GM19438 (cell line): ENCODE measurements at regions not wholly inside any gene's neighbourhood (a gene's known extent, or its start where the extent isn't known, plus 50 kb on each side); places are given as distances from the start of the nearest gene placed in this dataset.
"Not testable (repeated sequence)": the region's sequence is repeated elsewhere in the genome, so short reads cannot be mapped to it uniquely, and the experiment has no call there.

Source experiments
- ATAC-seq: cut with Tn5 transposase; IDR thresholded peaks from one replicate; pipeline ENCODE4 v1.9.1; 2021; ENCODE audit warnings: low read depth; ENCODE audit not compliant: unreplicated experiment

DNA sequence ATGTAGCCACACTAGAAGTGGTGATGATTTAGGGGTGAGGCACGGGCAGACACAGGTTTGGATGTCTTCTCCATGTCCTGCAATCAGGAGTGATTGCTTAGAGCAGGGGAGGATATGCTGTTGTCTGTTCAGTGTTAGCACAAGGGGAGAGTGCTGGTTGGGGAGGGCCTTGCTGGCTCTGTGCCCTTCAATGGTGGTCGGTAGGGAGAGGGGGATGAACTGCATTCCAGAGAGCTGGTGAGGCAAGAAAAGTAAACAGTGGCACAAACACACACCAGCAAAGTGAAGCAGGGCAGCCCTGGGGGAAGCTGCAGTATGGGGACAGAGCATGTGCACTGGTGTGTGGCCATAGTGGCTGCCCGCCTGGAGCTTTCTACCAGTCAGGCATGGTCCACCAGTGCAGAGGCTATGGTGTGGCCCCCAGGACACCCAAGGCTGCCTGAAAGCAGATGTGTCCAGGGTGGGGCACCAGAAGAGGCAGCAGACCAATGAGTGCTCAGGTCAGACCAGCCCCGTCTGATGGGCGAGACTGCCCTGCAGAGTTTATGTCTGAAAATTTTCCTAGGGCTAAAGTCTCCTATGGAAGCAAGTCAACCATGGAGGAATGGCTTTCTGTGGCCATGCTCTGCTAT is 1676.9 kb downstream of the PCDH9 start:
- no peak for ATAC-seq

DNA sequence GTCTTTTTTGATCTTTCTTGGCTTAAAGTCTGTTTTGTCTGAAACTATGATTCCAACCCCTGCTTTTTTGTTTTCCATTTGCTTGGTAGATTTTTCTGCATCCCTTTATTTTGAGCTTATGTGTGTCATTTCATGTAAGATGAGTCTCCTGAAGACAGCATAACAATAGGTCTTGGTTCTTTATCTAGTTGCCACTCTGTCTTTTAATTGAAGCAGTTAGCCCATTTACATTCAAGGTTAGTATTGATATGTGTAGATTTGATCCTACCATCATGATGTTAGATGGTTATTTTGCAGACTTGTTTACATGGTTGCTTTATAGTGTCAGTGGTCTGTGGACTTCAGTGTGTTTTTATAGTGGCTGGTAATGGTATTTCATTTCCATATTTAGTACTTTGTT is 1678.9 kb downstream of the PCDH9 start:
- no peak for ATAC-seq

DNA sequence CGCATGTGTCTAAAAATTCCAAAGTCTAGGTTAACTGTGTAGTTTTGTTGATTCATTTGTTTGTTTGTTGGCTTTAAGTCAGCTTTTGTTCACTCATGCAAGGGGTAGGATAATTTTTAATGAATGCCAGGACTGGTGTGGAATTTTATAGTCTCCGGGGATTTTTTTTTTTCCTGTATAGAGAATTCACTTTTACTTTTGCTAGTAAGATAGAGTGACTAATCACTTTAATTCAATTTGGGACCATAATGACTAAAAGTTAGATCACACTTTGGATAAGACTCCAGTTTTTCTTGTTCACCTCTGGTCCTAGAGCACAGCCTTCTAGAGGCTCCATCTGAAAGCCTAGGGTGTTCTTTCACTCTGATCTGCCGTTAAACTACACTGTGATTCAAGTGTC is 1690.0 kb downstream of the PCDH9 start:
- no peak for ATAC-seq

DNA sequence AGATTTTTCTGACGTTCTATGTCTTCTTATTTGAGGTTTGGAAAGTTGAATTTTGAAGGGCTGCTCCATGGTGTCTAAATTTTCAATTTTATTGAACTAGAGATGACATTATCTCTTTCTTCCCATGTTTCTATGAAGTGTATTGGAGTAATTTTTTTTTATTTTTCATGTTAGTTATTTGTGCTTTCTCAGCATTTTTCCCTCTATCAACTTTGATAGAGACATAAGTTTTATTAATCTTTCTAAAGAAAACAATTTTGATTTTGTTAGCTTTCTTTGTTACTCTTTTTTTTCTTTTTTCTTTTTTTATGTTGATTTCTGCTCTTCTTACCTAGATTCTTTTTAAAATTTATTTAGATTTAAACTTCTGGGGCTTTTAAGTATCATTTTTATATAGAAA is 1694.8 kb downstream of the PCDH9 start:
- ATAC-seq, result no peak

DNA sequence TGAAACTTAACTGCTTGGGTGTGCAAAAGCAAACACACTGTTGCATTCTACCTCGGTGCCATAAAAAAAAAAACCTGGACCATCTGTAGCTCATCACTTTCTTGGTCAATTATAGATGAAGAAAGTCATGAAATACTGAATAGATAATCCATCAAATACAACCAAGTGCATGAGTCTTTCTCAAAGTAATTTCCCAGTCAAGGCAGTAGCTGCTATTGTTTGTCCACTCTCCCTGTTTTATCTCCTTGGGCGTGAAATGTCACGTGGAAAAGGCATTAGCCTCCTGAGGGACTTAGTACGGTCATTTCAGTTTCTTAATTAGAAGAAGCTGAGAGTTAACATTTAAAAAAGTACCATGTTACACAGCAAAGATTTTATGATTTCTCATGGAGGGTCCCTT is 1697.9 kb downstream of the PCDH9 start:
- ATAC-seq, result no peak

DNA sequence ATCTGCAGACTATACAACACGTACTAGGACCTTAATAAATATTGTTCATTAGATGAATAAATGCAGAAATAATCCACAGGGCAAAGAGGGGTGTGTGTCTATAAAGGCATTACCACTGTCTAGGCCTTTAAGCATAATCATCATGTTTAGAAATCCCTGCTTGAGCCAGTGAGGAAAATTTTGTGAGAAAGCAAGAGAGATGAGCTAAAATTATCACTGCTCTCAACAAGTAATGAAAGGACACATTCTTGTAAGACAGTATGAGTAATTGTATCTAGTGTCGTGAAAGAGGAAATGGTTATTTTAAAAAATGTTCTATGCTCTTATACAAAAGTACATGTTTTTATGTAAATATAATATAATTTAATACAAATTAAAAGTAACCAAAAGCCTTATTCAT is 1699.4 kb downstream of the PCDH9 start:
- ATAC-seq, result no peak

DNA sequence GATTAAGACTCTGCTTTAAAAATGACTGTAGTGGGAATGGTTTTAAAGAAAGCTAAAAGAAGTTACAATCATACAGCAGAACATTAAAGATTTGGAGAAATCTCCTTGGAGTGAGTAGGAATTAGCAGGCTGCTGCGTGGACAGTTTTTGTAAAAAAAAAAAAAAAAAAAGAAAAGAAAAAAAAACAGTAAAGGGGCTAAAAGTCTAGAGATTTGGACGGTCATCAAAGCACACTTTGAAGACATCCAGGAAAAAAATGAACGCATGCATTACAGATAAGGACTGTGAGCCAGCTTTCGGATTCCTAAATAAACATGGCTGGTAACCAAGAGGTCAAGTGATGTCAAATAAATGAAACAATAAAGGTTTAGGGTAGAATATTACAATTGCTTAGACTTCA is 1700.6 kb downstream of the PCDH9 start:
- ATAC-seq, result no peak

DNA sequence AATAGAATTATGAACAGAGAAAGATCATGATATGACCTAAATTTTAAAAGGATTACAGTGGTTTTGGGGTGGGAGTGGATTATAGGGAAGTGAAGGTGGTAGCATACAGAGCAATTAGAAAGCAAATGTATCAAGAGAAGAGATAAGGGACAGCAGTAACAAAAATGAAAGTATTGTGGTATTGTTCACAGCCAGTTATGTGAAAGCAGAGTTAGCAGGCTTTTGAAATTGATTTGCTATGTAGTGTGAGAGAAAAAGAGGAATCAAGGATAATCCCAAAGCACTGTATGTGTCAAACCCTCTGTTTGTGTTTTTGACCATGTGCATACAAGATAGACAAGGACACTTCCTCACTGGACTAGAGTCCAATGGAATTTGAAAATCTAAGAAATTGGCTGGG is 1721.4 kb downstream of the PCDH9 start:
- ATAC-seq, result no peak

DNA sequence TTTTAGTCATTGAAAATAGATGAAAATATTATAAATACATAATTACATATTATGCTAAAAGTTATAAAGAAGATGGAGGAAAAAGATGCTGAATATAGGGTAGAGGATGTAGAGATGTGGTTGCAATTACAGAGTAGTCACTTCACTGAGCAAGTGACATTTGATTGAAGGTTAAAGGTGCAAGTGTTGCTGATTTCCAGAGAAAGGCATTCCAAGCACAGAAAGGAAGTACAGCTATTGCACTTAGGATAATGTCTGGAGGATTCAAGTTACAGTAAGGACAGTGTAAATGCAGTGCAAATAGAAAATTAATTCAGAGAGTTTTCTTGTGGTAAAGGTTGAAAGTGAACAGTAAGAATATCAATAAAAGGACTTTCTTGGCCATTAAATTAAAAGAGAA is 1721.8 kb downstream of the PCDH9 start:
- no peak for ATAC-seq

DNA sequence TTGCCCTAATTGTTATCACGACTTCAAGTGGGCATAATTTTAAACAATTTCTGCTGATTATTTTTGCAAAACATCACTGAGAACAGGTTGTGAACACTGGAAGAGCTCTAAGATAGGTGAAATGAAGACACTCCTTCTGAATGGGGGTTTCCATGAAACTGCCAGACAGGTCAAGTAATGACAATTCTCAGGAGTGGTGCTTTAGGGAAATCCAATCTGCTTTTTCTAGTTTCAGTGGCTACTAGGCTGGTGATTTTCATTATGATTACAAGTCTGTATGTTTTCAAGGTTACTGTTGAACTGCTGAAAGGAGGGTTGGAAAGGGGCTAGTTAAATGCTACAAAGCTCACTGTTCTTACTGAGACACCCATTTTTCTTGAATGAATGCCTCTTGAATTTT is 1724.2 kb downstream of the PCDH9 start:
- no peak for ATAC-seq

DNA sequence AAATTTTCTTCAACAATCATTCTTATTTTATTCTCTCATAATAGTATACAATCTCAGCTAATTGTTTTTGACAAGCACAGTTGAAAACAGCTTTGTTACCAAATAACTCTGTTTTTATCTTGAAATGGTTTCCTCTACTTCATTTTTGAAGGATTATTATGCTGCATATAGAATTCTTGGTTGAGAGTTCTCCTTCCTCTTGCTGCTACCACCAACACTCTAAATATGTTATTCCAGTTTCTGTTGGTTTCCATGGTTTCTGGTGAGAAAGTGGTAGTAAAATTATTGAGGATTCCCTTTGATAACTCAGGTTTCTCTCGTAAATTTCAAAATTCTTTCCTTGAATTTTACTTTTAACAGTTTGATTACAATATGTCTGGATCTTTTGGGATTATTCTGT is 1725.9 kb downstream of the PCDH9 start:
- no peak for ATAC-seq

DNA sequence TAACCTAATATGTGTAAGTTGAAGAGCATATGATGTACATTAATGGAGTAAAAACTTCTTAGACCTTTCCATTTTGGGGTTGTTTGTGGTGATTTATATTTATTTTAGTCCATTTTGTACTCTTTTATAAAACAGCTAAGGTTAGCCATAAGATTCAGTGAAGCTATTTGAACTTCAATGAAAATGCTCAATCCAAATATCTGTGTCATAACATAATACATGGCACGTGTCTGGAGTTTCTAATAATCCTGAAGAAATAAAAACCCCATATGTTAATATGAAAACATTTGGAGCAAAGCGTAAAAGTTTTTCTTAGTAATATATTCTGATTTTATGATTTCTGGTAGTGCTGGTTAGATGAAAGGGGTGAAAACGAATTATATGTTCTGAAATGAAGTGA is 1729.7 kb downstream of the PCDH9 start:
- no peak for ATAC-seq

DNA sequence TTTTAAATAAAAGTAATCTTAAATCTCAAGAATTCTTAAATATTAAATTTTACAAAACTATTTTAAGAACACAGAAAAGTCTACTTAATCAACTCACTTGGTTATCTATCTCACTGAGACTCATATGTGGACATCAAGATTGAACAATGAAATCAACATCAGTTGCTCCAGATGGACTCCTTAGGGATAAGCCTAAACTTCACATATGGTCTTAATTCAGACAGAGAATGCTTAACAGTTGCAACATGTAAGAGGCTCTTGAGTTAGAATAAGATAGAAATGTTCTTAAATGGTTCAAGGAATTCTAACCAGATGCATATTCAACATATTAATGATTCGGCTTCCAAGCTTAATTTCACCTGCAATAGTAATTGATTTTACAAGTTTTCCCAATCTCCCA is 1730.9 kb downstream of the PCDH9 start:
- ATAC-seq, result no peak

DNA sequence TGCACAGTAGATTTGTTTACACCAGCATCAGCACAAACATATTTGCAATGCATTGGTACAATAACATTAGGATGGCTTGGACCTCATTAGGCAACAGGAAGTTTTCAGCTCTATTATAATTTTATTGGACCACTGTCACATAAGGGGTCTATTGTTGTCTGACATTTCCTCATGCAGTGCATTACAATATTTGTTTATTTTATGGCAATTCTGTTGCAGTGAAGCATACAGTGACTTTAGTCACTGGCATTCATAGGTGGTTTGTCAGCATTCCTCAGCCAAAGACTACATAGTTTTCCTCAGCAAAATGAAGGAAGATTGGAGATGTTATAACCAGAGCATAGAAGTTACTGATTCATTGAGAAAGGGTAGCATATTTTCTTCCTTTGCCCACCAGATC is 1732.9 kb downstream of the PCDH9 start:
- ATAC-seq, result no peak

DNA sequence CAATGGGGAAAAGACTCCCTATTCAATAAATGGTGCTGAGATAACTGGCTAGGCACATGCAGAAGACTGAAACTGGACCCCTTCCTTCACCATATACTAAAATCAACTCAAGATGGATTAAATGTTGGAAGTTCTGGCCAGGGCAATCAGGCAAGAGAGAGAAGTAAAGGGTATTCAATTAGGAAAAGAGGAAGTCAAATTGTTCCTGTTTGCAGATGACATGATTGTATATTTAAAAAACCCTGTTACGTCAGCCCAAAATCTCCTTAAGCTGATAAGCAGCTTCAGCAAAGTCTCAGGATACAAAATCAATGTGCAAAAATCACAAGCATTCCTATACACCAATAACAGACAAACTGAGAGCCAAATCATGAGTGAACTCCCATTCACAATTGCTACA is 1739.4 kb downstream of the PCDH9 start:
- ATAC-seq, result not testable (repeated sequence)

DNA sequence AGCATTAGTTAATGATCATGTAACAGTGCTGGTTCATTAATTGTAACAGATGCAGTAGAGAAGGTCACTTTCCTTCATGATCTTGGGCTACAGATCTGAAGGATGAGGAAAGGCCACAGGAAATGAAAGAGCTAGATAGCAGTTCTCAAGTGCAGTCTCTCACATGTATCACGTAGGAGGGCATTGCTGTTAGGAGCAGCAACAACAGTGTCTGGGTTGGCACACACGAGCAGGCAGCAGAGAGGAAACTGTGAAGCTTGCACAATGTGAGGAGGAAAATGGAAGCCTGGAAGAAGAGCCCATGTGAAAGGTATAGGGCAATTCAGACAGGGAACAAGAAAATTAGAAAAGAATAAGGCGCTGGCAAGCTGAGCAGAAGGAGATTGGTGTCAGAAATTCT is 1741.5 kb downstream of the PCDH9 start:
- no peak for ATAC-seq

DNA sequence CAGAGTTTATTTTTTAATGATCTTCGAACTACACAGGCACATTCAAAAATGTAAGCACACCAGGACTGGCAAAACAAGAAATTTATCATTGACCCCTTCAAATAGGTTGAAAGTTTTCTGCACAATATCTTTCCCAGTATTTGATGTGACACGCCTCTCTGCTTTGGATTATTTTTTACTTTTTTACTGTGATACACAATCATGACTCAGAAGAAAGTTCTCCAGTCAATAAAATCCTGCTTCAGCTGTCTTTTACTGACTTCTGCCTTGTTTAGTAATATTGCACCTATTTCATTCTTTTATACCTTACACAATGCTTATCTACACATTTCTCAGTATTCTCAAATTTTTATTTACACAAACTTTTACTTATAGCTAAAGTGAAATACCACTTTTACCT is 1750.4 kb downstream of the PCDH9 start:
- no peak for ATAC-seq

DNA sequence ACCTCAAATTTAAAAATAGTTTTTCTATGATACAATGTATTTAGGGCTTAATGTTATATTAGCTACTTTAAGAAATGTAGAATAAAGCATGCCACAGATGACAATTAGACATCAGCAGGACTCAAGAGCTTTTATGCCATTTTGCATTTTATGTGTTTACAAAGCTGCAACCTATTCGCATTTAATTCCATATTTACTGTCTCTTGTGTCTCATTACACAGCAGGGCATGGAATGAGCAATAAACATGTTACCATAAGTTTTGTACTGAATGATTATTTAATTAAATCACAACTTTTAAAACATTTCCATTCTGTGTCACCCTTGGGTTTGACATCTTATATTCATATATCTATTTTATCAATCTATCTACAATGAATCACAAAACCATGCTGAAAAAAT is 1756.9 kb downstream of the PCDH9 start:
- no peak for ATAC-seq

DNA sequence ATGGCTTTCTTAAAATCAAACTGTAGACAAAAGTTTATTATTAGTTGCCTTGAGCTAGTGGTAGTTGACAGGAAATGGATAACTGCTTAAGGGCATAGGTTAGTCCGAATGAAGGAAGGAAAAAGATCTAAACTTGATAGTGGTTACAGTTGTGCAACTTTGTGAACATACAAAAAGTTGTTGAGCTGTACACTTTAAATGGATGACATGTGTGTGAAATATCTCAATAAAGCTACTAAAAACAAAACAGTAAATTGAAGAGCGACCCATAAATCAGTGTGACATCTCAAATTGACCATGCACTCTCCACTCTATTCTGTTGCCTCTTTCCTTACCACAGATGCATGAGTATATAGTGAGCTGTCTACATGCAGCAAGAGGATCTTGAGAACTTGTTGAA is 1757.8 kb downstream of the PCDH9 start:
- no peak for ATAC-seq

DNA sequence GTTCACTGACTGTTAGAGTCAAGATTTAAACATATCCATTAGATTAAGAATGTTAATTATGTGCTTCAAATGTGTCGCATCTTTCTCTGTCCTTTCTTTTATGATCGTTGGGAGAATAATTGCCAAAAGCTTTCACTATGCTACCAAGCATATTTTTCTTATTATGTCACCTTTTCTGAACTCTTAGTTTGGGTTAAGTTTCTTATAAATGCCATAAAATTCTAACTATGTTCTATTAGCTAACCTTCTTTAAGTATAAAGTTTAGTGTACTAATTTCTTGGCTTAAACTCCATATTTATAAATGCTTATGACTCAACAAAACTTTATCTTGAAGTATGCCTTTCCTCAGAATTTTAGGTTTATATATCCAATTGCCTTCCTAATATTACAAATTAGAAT is 1759.4 kb downstream of the PCDH9 start:
- no peak for ATAC-seq

DNA sequence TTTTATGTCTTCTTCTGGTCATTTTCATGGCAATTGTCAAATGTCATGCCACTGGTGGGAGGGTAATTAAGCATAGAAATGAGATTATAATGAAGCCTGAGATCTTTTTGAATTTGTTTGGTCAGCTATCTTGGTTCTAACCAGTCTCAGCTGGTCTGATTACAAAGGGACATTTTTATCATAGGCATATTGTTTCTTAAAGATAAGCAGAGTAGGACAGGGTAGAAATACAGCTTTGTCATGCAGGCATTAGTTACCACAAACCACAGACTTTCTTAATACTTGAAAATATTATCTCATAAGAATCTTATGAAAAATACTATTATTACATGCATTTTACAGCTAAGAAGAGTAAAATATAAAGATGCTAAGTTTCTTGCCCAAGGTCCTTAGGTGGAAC is 1761.5 kb downstream of the PCDH9 start:
- ATAC-seq, result no peak

DNA sequence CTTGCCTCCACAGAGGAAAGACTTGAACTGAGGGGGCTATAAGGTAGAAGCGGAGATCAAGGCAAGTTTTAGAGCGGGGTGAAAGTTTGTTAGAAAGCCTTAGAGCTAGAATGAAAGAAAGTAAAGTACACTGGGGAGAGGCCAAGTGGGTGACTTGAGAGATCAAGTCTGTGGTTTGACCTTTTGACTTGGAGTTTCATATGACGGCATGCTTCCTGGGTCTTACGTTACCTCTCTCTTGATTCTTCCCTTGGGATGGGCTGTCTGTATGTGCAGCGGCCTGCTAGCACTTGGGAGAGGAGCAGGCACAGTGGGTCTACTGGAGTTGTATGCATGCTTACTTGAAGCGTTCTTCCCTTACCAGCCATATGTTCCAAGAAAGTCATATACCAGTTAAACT is 1768.5 kb downstream of the PCDH9 start:
- ATAC-seq, result no peak

DNA sequence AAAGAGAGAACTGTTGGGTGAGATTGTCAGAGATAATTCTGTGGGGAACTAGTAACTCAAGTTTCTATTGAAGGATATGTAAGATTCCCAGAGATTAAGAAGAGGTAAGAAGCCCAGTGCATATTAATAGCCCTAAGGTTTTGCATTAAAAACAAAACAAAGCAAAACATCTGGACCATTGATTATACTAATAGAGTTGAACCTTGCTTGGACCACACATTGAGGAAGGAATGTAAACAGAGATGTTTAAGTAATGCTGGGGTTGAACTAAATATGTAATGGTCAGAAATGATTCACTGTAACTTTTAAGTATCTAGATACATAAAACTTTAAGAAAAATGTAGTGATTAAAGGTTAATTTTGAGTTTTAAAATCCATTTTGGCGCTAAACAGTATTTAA is 1770.0 kb downstream of the PCDH9 start:
- ATAC-seq, result no peak
